Trophoblast cell (in vitro differentiated cells and primary cell): ENCODE measurements at regions not wholly inside any gene's neighbourhood (a gene's known extent, or its start where the extent isn't known, plus 50 kb on each side); places are given as distances from the start of the nearest gene placed in this dataset.

Experiments
- DNase-seq, 2 donors: peaks; one replicate each; pipeline ENCODE4 v3.0.0-alpha.2; 2016
- H2AFZ ChIP-seq: 2 replicates; pipeline ENCODE4 v1.6.1; 2013; ENCODE audit warnings: low read length, moderate library complexity, mild to moderate bottlenecking; ENCODE audit not compliant: insufficient read depth, poor library complexity
- H2AK5ac ChIP-seq: 2 replicates; pipeline ENCODE4 v1.6.1; 2013; ENCODE audit warnings: mild to moderate bottlenecking, low read length
- H2BK120ac ChIP-seq: 2 replicates; pipeline ENCODE4 v1.6.1; 2013; ENCODE audit warnings: low read length, mild to moderate bottlenecking, moderate library complexity; ENCODE audit not compliant: insufficient read depth, poor library complexity
- H2BK12ac ChIP-seq: 2 replicates; pipeline ENCODE4 v1.6.1; 2013; ENCODE audit warnings: mild to moderate bottlenecking, low read length, moderate library complexity
- H2BK5ac ChIP-seq: 2 replicates; pipeline ENCODE4 v1.6.1; 2013; ENCODE audit warnings: low read length, low read depth, moderate library complexity, mild to moderate bottlenecking; ENCODE audit not compliant: poor library complexity
- H3K14ac ChIP-seq: 2 replicates; pipeline ENCODE4 v1.6.1; 2013; ENCODE audit warnings: mild to moderate bottlenecking, low read length
- H3K18ac ChIP-seq: 2 replicates; pipeline ENCODE4 v1.6.1; 2013; ENCODE audit warnings: mild to moderate bottlenecking, low read length
- H3K23ac ChIP-seq: 2 replicates; pipeline ENCODE4 v1.6.1; 2013; ENCODE audit warnings: low read length
- H3K27ac ChIP-seq: 2 replicates; pipeline ENCODE4 v1.5.1; 2013; ENCODE audit warnings: low read depth, mild to moderate bottlenecking, inconsistent platforms, low read length, moderate library complexity
- H3K27me3 ChIP-seq: 2 replicates; pipeline ENCODE4 v1.6.1; 2013; ENCODE audit warnings: inconsistent platforms, mild to moderate bottlenecking, low read length, moderate library complexity; ENCODE audit not compliant: insufficient read depth
- H3K36me3 ChIP-seq, 2 experiments: 1 replicate in 1 of 2; 2 replicates in 1 of 2; pipeline ENCODE4 v1.6.1; 2013; ENCODE audit warnings: low read length in 2 of 2, mild to moderate bottlenecking in 2 of 2, moderate library complexity in 1 of 2; ENCODE audit not compliant: insufficient read depth in 2 of 2, control insufficient read depth in 1 of 2
- H3K4ac ChIP-seq: 2 replicates; pipeline ENCODE4 v1.6.1; 2013; ENCODE audit warnings: low read depth, mild to moderate bottlenecking, low read length, moderate library complexity
- H3K4me1 ChIP-seq, 2 experiments: 1 replicate in 1 of 2; 2 replicates in 1 of 2; pipeline ENCODE4 v1.6.1; 2013; ENCODE audit warnings: low read length in 2 of 2, mild to moderate bottlenecking in 2 of 2, moderate library complexity in 1 of 2; ENCODE audit not compliant: insufficient read depth in 2 of 2, control insufficient read depth in 1 of 2
- H3K4me2 ChIP-seq: 2 replicates; pipeline ENCODE4 v1.6.1; 2013; ENCODE audit warnings: inconsistent platforms, mild to moderate bottlenecking, low read length, moderate library complexity
- H3K4me3 ChIP-seq: 2 replicates; pipeline ENCODE4 v1.5.1; 2013; ENCODE audit warnings: mild to moderate bottlenecking, low read depth, low read length, inconsistent platforms
- H3K79me1 ChIP-seq: one replicate; pipeline ENCODE4 v1.6.1; 2013; ENCODE audit warnings: low read length
- H3K79me2 ChIP-seq: 2 replicates; pipeline ENCODE4 v1.6.1; 2013; ENCODE audit warnings: low read length, mild to moderate bottlenecking; ENCODE audit not compliant: control insufficient read depth, insufficient read depth, poor library complexity
- H3K9ac ChIP-seq: 2 replicates; pipeline ENCODE4 v1.6.1; 2013; ENCODE audit warnings: mild to moderate bottlenecking, low read length
- H3K9me3 ChIP-seq: 2 replicates; pipeline ENCODE4 v1.6.1; 2013; ENCODE audit warnings: low read depth, mild to moderate bottlenecking, control low read depth, inconsistent platforms, low read length; ENCODE audit not compliant: insufficient read depth
- H4K12ac ChIP-seq: 2 replicates; pipeline ENCODE4 v1.6.1; 2013; ENCODE audit warnings: low read depth, mild to moderate bottlenecking, low read length, moderate library complexity
- H4K8ac ChIP-seq: 2 replicates; pipeline ENCODE4 v1.6.1; 2013; ENCODE audit warnings: low read depth, mild to moderate bottlenecking, low read length, moderate library complexity
- H4K91ac ChIP-seq: one replicate; pipeline ENCODE4 v1.6.1; 2013; ENCODE audit warnings: low read depth, mild to moderate bottlenecking, low read length, moderate library complexity
- WGBS: extraction: QIAGEN DNeasy Blood & Tissue Kit; methylation state at CpG from one replicate; pipeline ENCODE4 v1.1.7; 2013; ENCODE audit warnings: missing lambda C conversion rate; ENCODE audit not compliant: insufficient read length, insufficient coverage; ENCODE audit errors: extremely low coverage; 5-methylcytosine and 5-hydroxymethylcytosine counted together

DNA sequence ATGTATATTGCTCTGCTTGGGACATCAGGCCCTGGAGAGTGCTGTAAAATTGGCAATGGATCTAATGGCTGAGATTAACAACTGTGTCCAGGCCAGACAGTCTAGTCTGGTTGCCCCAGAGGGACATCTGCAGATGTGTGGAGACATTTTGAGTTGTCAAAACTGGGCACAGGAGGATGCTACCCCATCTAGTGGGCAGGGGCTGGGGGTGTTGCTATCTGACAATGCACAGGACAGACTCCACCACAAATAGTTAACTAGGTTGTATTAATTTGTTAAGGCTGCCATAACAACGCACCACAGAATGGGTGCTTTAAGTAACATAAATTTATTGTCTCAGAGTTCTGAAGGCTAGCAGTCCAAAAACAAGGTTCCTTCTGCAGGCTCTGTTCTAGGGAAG, 302.5 kb upstream of the AMIGO2 start:
- no peaks in the 10 kb centered on the region for H3K9me3 ChIP-seq
- H2AFZ ChIP-seq = no peak overlapping the region
- no peak overlapping the region for H3K4ac ChIP-seq
- H4K12ac ChIP-seq = no peak overlapping the region
- no peak overlapping the region for H3K4me2 ChIP-seq
- no peak overlapping the region for H2BK5ac ChIP-seq
- H3K79me2 ChIP-seq = no peaks in the 10 kb centered on the region
- H2BK12ac ChIP-seq = no peak overlapping the region
- no peak overlapping the region for H3K4me3 ChIP-seq
- H3K27ac ChIP-seq = no peak overlapping the region
- WGBS = no CpG with 5 or more reads among the region's 1 CpG
- no peak overlapping the region for H4K8ac ChIP-seq
- no peak overlapping the region for H3K23ac ChIP-seq
- no peaks in the 10 kb centered on the region for H3K36me3 ChIP-seq
- H3K18ac ChIP-seq = no peak overlapping the region
- no peak overlapping the region for H2BK120ac ChIP-seq
- H3K4me1 ChIP-seq = peaks cover 0 to 2% of the 10 kb centered on the region in 2 experiments
- no peak overlapping the region for H2AK5ac ChIP-seq
- no peak overlapping the region for H3K14ac ChIP-seq
- H3K79me1 ChIP-seq = no peaks in the 10 kb centered on the region
- H3K9ac ChIP-seq = no peak overlapping the region
- H4K91ac ChIP-seq = no peak overlapping the region
- DNase-seq = no peak
- no peaks in the 10 kb centered on the region for H3K27me3 ChIP-seq

DNA sequence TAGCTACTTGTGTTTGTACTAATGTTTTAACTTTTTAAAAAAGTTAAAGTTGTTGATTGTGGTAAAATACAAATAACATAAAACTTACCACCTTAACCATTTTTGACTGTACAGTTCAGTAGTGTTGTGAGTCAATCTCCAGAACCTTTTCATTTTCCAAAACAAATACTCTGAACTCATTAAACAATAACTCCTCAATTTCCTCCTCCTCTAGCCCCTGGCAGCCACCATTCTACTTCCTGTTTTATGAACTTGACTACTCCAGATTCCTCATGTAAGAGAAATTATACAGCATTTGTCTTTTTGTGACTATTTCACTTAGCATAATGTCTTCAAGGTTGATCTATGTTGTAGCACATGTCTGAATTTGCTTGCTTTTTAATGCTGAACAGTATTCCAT, 299.1 kb upstream of the AMIGO2 start:
- Histone ChIP-seq H2AFZ (no peak overlapping the region), H3K79me2 (no peaks in the 10 kb centered on the region), H3K4me3 (no peak overlapping the region), H4K12ac (no peak overlapping the region), H4K91ac (no peak overlapping the region), H3K23ac (no peak overlapping the region), H4K8ac (no peak overlapping the region), H2AK5ac (no peak overlapping the region), H3K27ac (no peak overlapping the region), H3K27me3 (no peaks in the 10 kb centered on the region), H2BK5ac (no peak overlapping the region), H3K4ac (no peak overlapping the region), H3K9ac (no peak overlapping the region), H2BK120ac (no peak overlapping the region), H3K9me3 (no peaks in the 10 kb centered on the region), H3K4me2 (no peak overlapping the region), H2BK12ac (no peak overlapping the region), H3K14ac (no peak overlapping the region), H3K36me3 (no peaks in the 10 kb centered on the region), H3K79me1 (no peaks in the 10 kb centered on the region), H3K4me1 (peaks cover 0 to 2% of the 10 kb centered on the region in 2 experiments), H3K18ac (no peak overlapping the region)
- DNase-seq = no peak

GRCh38 chr12:47378222-47378582, 298.4 kb upstream of the AMIGO2 start:
- Histone ChIP-seq H4K8ac (no peak overlapping the region), H3K27ac (no peak overlapping the region), H3K4me3 (no peak overlapping the region), H3K4me1 (peaks cover 0 to 2% of the 10 kb centered on the region in 2 experiments), H3K23ac (no peak overlapping the region), H4K91ac (no peak overlapping the region), H3K9me3 (no peaks in the 10 kb centered on the region), H3K79me2 (no peaks in the 10 kb centered on the region), H3K9ac (no peak overlapping the region), H3K18ac (no peak overlapping the region), H3K36me3 (no peaks in the 10 kb centered on the region), H3K4me2 (no peak overlapping the region), H2AFZ (no peak overlapping the region), H3K79me1 (no peaks in the 10 kb centered on the region), H3K14ac (no peak overlapping the region), H2AK5ac (no peak overlapping the region), H3K4ac (no peak overlapping the region), H2BK12ac (no peak overlapping the region), H4K12ac (no peak overlapping the region), H3K27me3 (no peaks in the 10 kb centered on the region), H2BK120ac (no peak overlapping the region), H2BK5ac (no peak overlapping the region)
- no peak for DNase-seq
- no CpG with 5 or more reads among the region's 3 CpGs for WGBS

DNA sequence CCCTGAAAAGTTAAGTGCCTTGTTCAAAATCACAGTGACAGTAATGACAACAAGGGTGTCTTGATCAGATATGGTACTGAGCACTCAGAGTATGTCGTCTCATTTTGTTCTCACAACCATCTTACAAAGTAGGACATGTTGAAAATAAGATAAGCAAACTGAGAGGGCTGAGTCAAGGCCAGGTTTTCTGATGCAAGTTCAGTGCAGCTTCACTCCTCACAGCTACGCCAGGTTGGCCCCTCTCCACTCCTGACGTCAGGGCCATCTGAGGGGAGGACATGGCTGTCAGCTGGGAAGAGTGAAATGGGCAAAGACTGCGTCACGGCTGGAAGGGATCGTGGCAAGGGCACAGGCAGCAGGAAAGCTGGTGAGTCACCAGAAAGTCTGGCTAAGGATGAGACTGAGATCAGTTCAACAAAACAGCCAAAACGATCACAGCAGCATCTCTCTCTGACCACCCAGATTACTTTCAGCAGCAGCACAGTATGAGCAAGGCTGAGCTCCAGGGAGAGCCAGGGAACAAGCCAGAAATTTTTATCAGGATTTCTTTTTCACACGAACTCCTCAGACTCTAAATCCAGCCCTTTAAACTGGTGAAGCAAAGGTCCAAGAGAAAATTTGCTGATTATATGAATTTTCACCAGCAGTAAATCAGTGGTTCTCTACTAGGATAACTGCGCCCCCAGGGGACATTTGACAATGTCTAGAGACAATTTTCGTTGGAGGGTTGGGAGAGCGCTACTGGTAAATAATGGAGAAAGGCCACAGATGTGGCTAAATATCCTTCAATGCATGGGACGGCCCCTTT, 297.9 kb upstream of the AMIGO2 start:
- H3K18ac ChIP-seq = no peak overlapping the region
- no peak overlapping the region for H2BK120ac ChIP-seq
- no peak overlapping the region for H3K4me2 ChIP-seq
- H4K12ac ChIP-seq = no peak overlapping the region
- H2BK5ac ChIP-seq = no peak overlapping the region
- no peak overlapping the region for H3K14ac ChIP-seq
- no peak overlapping the region for H3K4me3 ChIP-seq
- H3K79me2 ChIP-seq = no peaks in the 10 kb centered on the region
- no peaks in the 10 kb centered on the region for H3K27me3 ChIP-seq
- no peak overlapping the region for H2BK12ac ChIP-seq
- no peak overlapping the region for H3K23ac ChIP-seq
- no peaks in the 10 kb centered on the region for H3K9me3 ChIP-seq
- H3K9ac ChIP-seq = no peak overlapping the region
- peaks cover 0 to 2% of the 10 kb centered on the region in 2 experiments for H3K4me1 ChIP-seq
- no peaks in the 10 kb centered on the region for H3K79me1 ChIP-seq
- WGBS = no CpG with 5 or more reads among the region's 12 CpGs
- no peak overlapping the region for H4K91ac ChIP-seq
- H3K36me3 ChIP-seq = no peaks in the 10 kb centered on the region
- no peak overlapping the region for H2AFZ ChIP-seq
- H4K8ac ChIP-seq = no peak overlapping the region
- DNase-seq = peak; percentile 20 to 59
- H3K4ac ChIP-seq = no peak overlapping the region
- no peak overlapping the region for H2AK5ac ChIP-seq
- H3K27ac ChIP-seq = no peak overlapping the region
